ENCODE measurements at regions not wholly inside any gene's neighbourhood (a gene's known extent, or its start where the extent isn't known, plus 50 kb on each side); places are given as distances from the start of the nearest gene placed in this dataset.

DNA sequence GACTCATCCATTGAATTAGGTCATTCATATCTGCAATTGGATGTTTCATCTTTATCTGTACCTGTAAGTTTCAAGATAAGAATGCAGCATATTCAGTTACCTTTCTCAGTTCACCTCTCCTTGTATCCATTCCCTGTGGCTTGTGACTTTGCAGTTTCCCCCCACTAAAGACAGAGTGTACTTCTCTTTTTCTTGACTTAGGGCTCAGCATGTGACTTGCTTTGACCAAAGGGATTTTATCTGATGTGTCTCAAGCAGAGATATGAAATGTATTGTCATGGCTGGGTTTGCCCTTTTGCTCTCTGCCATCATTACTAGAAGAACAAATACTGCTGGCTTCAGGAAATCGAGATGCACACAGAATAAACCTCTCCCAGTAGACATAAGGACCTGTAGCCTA is 754.8 kb downstream of the ADGRL2 start (continued):
- TF ChIP-seq, protein P1, sequence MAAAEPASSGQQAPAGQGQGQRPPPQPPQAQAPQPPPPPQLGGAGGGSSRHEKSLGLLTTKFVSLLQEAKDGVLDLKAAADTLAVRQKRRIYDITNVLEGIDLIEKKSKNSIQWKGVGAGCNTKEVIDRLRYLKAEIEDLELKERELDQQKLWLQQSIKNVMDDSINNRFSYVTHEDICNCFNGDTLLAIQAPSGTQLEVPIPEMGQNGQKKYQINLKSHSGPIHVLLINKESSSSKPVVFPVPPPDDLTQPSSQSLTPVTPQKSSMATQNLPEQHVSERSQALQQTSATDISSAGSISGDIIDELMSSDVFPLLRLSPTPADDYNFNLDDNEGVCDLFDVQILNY (CRISPR knock-in tag; IDR thresholded peaks at IDR 0.05): no peak
- TF ChIP-seq ZNF263 (CRISPR knock-in tag; IDR thresholded peaks at IDR 0.05; ENCODE audit: low read depth): no peak
- TF ChIP-seq ZNF416 (CRISPR knock-in tag; IDR thresholded peaks at IDR 0.05): no peak
- TF ChIP-seq NFE2L1 (CRISPR knock-in tag; IDR thresholded peaks at IDR 0.05): no peak
- no peak for TF ChIP-seq RORB (CRISPR knock-in tag; IDR thresholded peaks at IDR 0.05)
- TF ChIP-seq, protein P2, sequence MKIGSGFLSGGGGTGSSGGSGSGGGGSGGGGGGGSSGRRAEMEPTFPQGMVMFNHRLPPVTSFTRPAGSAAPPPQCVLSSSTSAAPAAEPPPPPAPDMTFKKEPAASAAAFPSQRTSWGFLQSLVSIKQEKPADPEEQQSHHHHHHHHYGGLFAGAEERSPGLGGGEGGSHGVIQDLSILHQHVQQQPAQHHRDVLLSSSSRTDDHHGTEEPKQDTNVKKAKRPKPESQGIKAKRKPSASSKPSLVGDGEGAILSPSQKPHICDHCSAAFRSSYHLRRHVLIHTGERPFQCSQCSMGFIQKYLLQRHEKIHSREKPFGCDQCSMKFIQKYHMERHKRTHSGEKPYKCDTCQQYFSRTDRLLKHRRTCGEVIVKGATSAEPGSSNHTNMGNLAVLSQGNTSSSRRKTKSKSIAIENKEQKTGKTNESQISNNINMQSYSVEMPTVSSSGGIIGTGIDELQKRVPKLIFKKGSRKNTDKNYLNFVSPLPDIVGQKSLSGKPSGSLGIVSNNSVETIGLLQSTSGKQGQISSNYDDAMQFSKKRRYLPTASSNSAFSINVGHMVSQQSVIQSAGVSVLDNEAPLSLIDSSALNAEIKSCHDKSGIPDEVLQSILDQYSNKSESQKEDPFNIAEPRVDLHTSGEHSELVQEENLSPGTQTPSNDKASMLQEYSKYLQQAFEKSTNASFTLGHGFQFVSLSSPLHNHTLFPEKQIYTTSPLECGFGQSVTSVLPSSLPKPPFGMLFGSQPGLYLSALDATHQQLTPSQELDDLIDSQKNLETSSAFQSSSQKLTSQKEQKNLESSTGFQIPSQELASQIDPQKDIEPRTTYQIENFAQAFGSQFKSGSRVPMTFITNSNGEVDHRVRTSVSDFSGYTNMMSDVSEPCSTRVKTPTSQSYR (CRISPR knock-in tag; IDR thresholded peaks at IDR 0.05): no peak
- TF ChIP-seq, protein P3, sequence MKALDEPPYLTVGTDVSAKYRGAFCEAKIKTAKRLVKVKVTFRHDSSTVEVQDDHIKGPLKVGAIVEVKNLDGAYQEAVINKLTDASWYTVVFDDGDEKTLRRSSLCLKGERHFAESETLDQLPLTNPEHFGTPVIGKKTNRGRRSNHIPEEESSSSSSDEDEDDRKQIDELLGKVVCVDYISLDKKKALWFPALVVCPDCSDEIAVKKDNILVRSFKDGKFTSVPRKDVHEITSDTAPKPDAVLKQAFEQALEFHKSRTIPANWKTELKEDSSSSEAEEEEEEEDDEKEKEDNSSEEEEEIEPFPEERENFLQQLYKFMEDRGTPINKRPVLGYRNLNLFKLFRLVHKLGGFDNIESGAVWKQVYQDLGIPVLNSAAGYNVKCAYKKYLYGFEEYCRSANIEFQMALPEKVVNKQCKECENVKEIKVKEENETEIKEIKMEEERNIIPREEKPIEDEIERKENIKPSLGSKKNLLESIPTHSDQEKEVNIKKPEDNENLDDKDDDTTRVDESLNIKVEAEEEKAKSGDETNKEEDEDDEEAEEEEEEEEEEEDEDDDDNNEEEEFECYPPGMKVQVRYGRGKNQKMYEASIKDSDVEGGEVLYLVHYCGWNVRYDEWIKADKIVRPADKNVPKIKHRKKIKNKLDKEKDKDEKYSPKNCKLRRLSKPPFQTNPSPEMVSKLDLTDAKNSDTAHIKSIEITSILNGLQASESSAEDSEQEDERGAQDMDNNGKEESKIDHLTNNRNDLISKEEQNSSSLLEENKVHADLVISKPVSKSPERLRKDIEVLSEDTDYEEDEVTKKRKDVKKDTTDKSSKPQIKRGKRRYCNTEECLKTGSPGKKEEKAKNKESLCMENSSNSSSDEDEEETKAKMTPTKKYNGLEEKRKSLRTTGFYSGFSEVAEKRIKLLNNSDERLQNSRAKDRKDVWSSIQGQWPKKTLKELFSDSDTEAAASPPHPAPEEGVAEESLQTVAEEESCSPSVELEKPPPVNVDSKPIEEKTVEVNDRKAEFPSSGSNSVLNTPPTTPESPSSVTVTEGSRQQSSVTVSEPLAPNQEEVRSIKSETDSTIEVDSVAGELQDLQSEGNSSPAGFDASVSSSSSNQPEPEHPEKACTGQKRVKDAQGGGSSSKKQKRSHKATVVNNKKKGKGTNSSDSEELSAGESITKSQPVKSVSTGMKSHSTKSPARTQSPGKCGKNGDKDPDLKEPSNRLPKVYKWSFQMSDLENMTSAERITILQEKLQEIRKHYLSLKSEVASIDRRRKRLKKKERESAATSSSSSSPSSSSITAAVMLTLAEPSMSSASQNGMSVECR (CRISPR knock-in tag; IDR thresholded peaks at IDR 0.05; ENCODE audit: borderline replicate concordance): no peak
- TF ChIP-seq ZNF396 (CRISPR knock-in tag; IDR thresholded peaks at IDR 0.05; ENCODE audit: borderline replicate concordance): no peak
- no peak for TF ChIP-seq ZNF138 (CRISPR knock-in tag; conservative IDR thresholded peaks at IDR 0.05)

DNA sequence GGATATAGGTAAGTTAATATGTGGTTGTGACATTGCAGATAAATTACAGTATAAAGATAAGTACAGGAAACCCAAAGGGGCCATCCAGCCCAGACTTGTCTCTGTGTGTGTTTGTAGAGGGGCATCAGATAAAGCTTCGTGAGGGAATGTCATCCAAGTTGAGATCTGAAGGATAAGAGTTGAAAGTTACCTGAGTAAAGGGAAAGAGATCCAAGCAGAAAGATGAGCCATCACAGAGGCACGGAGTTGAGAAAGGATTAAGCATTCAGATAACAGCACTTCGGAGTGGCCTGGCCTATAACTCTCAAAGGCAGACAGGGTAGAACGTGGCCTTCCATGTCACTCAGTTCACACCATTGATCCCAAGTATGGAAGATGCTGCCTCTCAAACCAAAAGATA is 749.1 kb downstream of the ADGRL2 start:
- H3K4me1 Mint-ChIP-seq: no peaks in the 10 kb centered on the region
- DNase-seq (ENCODE audit: low spot score) (no peak), ATAC-seq (no peak)
- no peak overlapping the region for H3K4me3 Mint-ChIP-seq
- no peaks in the 10 kb centered on the region for H3K36me3 Mint-ChIP-seq
- H3K27ac Mint-ChIP-seq: no peak overlapping the region
- H3K27me3 Mint-ChIP-seq (ENCODE audit: low read depth): no peaks in the 10 kb centered on the region
- CTCF ChIA-PET: no interaction called here
- POLR2A ChIA-PET: no interaction called here
- H3K9me3 Mint-ChIP-seq: peaks cover 18% of the 10 kb centered on the region
- TF ChIP-seq CREM (CRISPR knock-in tag; IDR thresholded peaks at IDR 0.05) (no peak), RORB (CRISPR knock-in tag; IDR thresholded peaks at IDR 0.05) (no peak), GABPB1 (CRISPR knock-in tag; IDR thresholded peaks at IDR 0.05) (no peak), ZBTB21 (CRISPR knock-in tag; IDR thresholded peaks at IDR 0.05; ENCODE audit: borderline replicate concordance) (no peak), GTF2I (CRISPR knock-in tag; conservative IDR thresholded peaks at IDR 0.05) (no peak), TEAD1 (CRISPR knock-in tag; IDR thresholded peaks at IDR 0.05) (no peak), ZNF423 (CRISPR knock-in tag; IDR thresholded peaks at IDR 0.05) (no peak)
- TF ChIP-seq, protein P4, sequence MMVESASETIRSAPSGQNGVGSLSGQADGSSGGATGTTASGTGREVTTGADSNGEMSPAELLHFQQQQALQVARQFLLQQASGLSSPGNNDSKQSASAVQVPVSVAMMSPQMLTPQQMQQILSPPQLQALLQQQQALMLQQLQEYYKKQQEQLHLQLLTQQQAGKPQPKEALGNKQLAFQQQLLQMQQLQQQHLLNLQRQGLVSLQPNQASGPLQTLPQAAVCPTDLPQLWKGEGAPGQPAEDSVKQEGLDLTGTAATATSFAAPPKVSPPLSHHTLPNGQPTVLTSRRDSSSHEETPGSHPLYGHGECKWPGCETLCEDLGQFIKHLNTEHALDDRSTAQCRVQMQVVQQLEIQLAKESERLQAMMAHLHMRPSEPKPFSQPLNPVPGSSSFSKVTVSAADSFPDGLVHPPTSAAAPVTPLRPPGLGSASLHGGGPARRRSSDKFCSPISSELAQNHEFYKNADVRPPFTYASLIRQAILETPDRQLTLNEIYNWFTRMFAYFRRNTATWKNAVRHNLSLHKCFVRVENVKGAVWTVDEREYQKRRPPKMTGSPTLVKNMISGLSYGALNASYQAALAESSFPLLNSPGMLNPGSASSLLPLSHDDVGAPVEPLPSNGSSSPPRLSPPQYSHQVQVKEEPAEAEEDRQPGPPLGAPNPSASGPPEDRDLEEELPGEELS (CRISPR knock-in tag; IDR thresholded peaks at IDR 0.05): no peak
- TF ChIP-seq, protein P5, sequence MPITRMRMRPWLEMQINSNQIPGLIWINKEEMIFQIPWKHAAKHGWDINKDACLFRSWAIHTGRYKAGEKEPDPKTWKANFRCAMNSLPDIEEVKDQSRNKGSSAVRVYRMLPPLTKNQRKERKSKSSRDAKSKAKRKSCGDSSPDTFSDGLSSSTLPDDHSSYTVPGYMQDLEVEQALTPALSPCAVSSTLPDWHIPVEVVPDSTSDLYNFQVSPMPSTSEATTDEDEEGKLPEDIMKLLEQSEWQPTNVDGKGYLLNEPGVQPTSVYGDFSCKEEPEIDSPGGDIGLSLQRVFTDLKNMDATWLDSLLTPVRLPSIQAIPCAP (CRISPR knock-in tag; IDR thresholded peaks at IDR 0.05): no peak
- TF ChIP-seq, protein P6, sequence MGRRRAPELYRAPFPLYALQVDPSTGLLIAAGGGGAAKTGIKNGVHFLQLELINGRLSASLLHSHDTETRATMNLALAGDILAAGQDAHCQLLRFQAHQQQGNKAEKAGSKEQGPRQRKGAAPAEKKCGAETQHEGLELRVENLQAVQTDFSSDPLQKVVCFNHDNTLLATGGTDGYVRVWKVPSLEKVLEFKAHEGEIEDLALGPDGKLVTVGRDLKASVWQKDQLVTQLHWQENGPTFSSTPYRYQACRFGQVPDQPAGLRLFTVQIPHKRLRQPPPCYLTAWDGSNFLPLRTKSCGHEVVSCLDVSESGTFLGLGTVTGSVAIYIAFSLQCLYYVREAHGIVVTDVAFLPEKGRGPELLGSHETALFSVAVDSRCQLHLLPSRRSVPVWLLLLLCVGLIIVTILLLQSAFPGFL (CRISPR knock-in tag; IDR thresholded peaks at IDR 0.05; ENCODE audit: borderline replicate concordance): no peak
- TF ChIP-seq, protein P7, sequence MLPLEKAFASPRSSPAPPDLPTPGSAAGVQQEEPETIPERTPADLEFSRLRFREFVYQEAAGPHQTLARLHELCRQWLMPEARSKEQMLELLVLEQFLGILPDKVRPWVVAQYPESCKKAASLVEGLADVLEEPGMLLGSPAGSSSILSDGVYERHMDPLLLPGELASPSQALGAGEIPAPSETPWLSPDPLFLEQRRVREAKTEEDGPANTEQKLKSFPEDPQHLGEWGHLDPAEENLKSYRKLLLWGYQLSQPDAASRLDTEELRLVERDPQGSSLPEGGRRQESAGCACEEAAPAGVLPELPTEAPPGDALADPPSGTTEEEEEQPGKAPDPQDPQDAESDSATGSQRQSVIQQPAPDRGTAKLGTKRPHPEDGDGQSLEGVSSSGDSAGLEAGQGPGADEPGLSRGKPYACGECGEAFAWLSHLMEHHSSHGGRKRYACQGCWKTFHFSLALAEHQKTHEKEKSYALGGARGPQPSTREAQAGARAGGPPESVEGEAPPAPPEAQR (CRISPR knock-in tag; IDR thresholded peaks at IDR 0.05): no peak
- TF ChIP-seq, protein P8, sequence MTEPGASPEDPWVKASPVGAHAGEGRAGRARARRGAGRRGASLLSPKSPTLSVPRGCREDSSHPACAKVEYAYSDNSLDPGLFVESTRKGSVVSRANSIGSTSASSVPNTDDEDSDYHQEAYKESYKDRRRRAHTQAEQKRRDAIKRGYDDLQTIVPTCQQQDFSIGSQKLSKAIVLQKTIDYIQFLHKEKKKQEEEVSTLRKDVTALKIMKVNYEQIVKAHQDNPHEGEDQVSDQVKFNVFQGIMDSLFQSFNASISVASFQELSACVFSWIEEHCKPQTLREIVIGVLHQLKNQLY (CRISPR knock-in tag; IDR thresholded peaks at IDR 0.05): no peak
